ENCODE measurements at regions not wholly inside any gene's neighbourhood (a gene's known extent, or its start where the extent isn't known, plus 50 kb on each side); places are given as distances from the start of the nearest gene placed in this dataset.
"Not testable (repeated sequence)": the region's sequence is repeated elsewhere in the genome, so short reads cannot be mapped to it uniquely, and the experiment has no call there.

DNA sequence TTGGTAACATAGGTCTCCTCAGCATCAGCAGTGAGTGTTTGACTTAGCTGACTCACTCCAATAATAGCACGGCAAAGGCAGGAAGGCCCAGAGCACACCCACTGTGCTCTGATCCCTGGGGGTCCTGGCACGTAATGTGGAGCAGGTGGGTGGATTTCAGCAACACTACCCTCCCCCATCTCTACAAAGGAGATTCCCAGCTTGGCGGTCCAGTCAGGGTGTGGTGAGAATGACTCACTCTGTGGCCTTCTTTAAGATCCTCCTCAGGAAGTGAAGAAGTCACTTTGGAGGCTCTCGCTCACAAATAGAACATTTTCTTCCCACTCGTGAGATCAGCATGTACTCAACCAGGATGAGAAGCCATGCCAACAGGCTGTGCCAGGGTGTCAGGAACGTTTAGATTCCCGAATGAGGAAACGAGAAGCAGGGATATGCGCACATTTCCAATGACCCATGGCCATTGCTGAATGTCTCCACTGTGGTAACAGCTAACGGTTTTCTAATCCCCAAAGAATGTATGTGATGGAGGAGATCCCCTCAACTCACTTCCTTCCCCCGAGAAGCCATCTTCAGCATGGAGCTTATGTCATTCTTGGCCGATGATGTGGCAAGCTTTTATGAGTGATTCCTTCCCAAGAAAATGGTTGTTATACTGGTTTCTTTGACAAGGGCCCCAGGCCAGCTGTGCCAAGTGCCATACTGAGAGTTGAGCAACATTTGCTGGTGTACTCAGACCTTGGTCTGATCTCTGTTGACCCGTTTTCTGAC, 365.2 kb downstream of the C16orf95 start:
- H3K4me1 Mint-ChIP-seq (ENCODE audit: low read depth) = no peaks in the 10 kb centered on the region
- no peak overlapping the region for H3K27ac Mint-ChIP-seq
- peaks cover 15% of the 10 kb centered on the region for H3K27me3 Mint-ChIP-seq
- H3K4me3 Mint-ChIP-seq (ENCODE audit: low read depth) = no peak overlapping the region
- peaks cover 4% of the 10 kb centered on the region for H3K9me3 Mint-ChIP-seq (ENCODE audit: low read depth)
- TF ChIP-seq, protein P1, sequence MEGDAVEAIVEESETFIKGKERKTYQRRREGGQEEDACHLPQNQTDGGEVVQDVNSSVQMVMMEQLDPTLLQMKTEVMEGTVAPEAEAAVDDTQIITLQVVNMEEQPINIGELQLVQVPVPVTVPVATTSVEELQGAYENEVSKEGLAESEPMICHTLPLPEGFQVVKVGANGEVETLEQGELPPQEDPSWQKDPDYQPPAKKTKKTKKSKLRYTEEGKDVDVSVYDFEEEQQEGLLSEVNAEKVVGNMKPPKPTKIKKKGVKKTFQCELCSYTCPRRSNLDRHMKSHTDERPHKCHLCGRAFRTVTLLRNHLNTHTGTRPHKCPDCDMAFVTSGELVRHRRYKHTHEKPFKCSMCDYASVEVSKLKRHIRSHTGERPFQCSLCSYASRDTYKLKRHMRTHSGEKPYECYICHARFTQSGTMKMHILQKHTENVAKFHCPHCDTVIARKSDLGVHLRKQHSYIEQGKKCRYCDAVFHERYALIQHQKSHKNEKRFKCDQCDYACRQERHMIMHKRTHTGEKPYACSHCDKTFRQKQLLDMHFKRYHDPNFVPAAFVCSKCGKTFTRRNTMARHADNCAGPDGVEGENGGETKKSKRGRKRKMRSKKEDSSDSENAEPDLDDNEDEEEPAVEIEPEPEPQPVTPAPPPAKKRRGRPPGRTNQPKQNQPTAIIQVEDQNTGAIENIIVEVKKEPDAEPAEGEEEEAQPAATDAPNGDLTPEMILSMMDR (IDR thresholded peaks at IDR 0.05; ENCODE audit: unreplicated experiment) = no peak
- no peaks in the 10 kb centered on the region for H3K36me3 Mint-ChIP-seq (ENCODE audit: insufficient read depth)
- no peak for DNase-seq (ENCODE audit: low spot score, unreplicated experiment)

DNA sequence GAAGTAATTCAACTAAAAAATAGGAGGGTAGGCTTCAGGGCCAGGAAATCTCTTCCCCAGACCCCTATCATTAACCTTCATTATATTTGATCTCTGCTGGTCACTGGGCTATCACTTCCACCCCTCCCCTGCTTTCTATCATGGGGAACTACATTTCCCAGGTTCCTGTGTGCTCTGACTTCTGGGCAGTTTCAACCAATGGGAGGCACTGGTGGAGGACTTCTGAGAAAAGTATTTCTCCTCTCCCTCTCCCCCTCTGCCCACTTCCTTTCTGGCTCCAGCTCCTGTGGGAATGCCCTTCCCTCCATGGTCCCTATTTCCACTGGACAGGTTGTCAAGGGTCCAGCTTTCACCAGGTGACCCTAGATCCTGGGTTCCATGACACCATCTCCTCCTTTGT, 364.4 kb downstream of the C16orf95 start:
- Mint-ChIP-seq H3K27me3 (peaks cover 14% of the 10 kb centered on the region), H3K9me3 (ENCODE audit: low read depth) (peaks cover 4% of the 10 kb centered on the region), H3K36me3 (ENCODE audit: insufficient read depth) (no peaks in the 10 kb centered on the region), H3K27ac (no peak overlapping the region), H3K4me3 (ENCODE audit: low read depth) (no peak overlapping the region), H3K4me1 (ENCODE audit: low read depth) (no peaks in the 10 kb centered on the region)
- TF ChIP-seq, protein P1 (IDR thresholded peaks at IDR 0.05; ENCODE audit: unreplicated experiment) = no peak
- no peak for DNase-seq (ENCODE audit: low spot score, unreplicated experiment)

GRCh38 chr16:86953631-86954391, 363.4 kb downstream of the C16orf95 start:
- Mint-ChIP-seq H3K4me1 (ENCODE audit: low read depth) (peaks cover 2% of the 10 kb centered on the region), H3K4me3 (ENCODE audit: low read depth) (no peak overlapping the region), H3K9me3 (ENCODE audit: low read depth) (peaks cover 4% of the 10 kb centered on the region), H3K27ac (no peak overlapping the region), H3K27me3 (peaks cover 6% of the 10 kb centered on the region), H3K36me3 (ENCODE audit: insufficient read depth) (no peaks in the 10 kb centered on the region)
- TF ChIP-seq, protein P1 (IDR thresholded peaks at IDR 0.05; ENCODE audit: unreplicated experiment) = no peak
- DNase-seq (ENCODE audit: low spot score, unreplicated experiment) = no peak

- Mint-ChIP-seq H3K27ac (no peak overlapping the region), H3K4me1 (ENCODE audit: low read depth) (peaks cover 4% of the 10 kb centered on the region), H3K27me3 (peaks cover 10% of the 10 kb centered on the region), H3K9me3 (ENCODE audit: low read depth) (peaks cover 4% of the 10 kb centered on the region), H3K4me3 (ENCODE audit: low read depth) (no peak overlapping the region), H3K36me3 (ENCODE audit: insufficient read depth) (no peaks in the 10 kb centered on the region)
- TF ChIP-seq, protein P1 (IDR thresholded peaks at IDR 0.05; ENCODE audit: unreplicated experiment) = no peak
- DNase-seq (ENCODE audit: low spot score, unreplicated experiment) = no peak
These were observed 361.9 kb downstream of the C16orf95 start for GRCh38 chr16:86955136-86955855.

DNA sequence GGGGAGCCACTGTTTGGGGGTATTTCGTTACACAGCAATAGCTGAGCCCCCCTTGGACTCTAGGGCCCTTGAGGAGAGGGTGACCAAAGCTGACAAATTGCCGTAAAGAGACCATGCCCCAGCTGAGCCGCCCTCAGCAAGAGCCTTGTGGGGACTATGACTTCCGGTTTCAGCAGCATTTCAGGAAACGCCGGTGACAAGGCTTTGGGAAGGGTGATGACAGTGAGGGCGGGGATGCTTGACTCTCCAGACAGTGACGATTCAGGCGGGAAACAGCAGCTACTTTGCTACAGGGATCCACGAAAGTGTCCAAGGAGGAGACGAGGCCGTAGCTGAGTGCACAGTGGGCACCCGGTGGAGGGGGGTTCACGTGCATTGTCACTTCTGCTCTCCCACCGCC, 360.8 kb downstream of the C16orf95 start:
- Mint-ChIP-seq H3K36me3 (ENCODE audit: insufficient read depth) (no peaks in the 10 kb centered on the region), H3K27ac (no peak overlapping the region), H3K4me3 (ENCODE audit: low read depth) (no peak overlapping the region), H3K4me1 (ENCODE audit: low read depth) (peaks cover 4% of the 10 kb centered on the region), H3K9me3 (ENCODE audit: low read depth) (peaks cover 4% of the 10 kb centered on the region), H3K27me3 (peaks cover 21% of the 10 kb centered on the region)
- TF ChIP-seq, protein P1 (IDR thresholded peaks at IDR 0.05; ENCODE audit: unreplicated experiment) = no peak
- no peak for DNase-seq (ENCODE audit: low spot score, unreplicated experiment)

GRCh38 chr16:86957662-86958198, 359.5 kb downstream of the C16orf95 start:
- not testable (repeated sequence) for H3K36me3 Mint-ChIP-seq (ENCODE audit: insufficient read depth); H3K4me3 Mint-ChIP-seq (ENCODE audit: low read depth); H3K27ac Mint-ChIP-seq; H3K9me3 Mint-ChIP-seq (ENCODE audit: low read depth); DNase-seq (ENCODE audit: low spot score, unreplicated experiment); H3K4me1 Mint-ChIP-seq (ENCODE audit: low read depth)
- H3K27me3 Mint-ChIP-seq = peaks cover 32% of the 10 kb centered on the region
